NCI-H1436 (cell line): ENCODE measurements at regions not wholly inside any gene's neighbourhood (a gene's known extent, or its start where the extent isn't known, plus 50 kb on each side); places are given as distances from the start of the nearest gene placed in this dataset.
"Not testable (repeated sequence)": the region's sequence is repeated elsewhere in the genome, so short reads cannot be mapped to it uniquely, and the experiment has no call there.

Experiments used
- DNase-seq: peaks from one replicate; lab custom pipeline; 2025; lab: John Stamatoyannopoulos, UW

DNA sequence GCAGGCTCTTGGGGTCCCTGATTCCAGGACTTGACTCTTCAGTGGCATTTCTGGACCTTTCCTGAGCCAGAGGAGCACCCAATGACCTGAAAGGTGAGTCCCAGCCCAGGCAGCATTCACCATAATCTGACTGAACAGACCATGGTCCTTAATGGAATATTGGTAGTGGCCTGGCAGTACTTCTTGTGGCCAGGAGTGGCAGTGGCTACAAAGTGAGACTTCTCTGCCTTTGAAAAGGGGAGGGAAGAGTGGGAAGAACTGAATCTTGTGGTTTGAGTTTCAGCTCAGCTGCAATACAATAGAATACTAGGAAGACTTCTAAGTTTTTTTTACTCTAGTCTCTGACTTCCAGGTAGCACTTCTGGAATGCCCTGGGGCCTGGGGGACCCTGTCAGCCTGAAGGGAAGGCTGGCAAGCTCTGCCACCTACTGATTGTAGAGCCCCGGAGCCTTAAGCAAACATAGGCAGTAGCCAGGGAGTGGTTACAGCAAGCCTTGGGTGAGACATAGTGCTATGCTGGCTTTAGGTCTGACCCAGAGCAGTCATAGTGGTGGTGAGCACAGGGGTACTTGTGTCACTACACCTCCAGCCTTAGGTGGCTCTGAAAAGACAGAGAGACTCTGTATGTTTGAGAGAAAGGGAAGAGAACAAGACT, 674.2 kb upstream of the MANEA start:
- DNase-seq: no peak

- DNase-seq: no peak
Observed at GRCh38 chr6:94899191-94899590, 678.1 kb upstream of the MANEA start.

DNA sequence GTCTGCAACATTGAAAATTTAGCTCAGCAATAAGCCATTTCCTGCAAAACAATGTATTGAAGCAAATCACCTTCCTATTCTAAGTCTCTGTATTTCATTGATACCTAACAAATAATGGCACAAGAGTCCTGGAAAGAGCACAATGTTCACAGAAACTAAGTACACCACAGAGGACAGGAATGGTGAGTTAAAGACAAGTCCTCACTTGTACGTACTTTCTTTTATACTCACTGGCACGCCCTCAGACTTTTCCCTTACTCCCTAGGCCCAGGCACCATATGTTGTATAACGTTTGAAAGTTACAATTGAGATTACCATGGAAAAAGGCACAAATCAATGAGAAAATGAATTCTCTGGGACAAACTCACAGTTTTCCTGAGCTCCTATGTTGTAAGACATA, 683.0 kb upstream of the MANEA start:
- DNase-seq: no peak

GRCh38 chr6:94893327-94893726, 684.0 kb upstream of the MANEA start:
- DNase-seq: no peak

DNA sequence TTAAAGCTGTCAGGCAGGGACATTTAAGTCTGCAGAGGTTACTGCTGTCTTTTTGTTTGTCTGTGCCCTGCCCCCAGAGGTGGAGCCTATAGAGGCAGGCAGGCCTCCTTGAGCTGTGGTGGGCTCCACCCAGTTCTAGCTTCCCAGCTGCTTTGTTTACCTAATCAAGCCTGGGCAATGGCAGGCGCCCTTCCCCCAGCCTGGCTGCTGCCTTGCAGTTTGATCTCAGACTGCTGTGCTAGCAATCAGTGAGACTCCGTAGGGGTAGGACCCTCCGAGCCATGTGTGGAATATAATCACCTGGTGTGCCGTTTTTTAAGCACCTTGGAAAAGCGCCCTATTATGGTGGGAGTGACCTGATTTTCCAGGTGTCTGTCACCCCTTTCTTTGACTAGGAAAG, 703.5 kb upstream of the MANEA start:
- DNase-seq: not testable (repeated sequence)

DNA sequence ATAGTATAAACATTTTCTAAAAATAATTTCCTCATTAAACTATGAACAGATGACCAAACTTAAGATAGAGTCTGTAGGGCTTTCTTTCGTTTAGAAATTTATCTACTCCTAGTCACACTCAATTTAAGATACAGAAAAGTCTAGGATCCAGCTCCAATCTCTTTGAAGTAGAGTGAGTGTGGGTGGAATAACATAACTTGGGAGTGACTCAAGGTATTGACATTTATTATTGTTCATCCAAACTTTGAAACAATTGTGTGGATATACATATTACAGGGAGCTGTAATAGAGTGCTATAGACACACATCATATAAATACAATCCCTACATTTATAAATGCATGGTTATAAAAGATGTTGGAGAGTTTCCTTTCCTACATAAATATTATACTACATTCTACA, 715.2 kb upstream of the MANEA start:
- no peak for DNase-seq

DNA sequence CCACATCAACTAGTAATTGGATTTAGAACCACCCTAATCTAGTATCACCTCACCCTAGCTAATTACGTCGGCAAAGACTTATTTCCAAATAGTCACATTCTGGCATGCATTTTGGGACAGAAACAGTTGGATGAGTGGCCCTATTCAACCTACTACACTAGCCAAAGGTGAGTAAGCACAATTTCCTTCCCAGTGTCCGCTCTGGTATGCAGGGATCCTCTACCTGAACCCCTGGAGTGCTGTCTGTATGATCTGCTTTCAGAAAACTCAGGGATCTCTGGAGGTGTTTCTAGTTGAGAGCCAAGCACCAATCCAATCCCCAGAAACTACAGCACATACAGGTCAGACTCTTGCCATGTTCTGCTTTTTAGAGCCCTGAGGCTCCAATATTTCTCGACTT, 717.4 kb upstream of the MANEA start:
- DNase-seq: no peak

- DNase-seq: not testable (repeated sequence)
Observed at GRCh38 chr6:94856999-94857398, 720.3 kb upstream of the MANEA start.

- DNase-seq: not testable (repeated sequence)
Observed at GRCh38 chr6:94851329-94851728, 726.0 kb upstream of the MANEA start.

DNA sequence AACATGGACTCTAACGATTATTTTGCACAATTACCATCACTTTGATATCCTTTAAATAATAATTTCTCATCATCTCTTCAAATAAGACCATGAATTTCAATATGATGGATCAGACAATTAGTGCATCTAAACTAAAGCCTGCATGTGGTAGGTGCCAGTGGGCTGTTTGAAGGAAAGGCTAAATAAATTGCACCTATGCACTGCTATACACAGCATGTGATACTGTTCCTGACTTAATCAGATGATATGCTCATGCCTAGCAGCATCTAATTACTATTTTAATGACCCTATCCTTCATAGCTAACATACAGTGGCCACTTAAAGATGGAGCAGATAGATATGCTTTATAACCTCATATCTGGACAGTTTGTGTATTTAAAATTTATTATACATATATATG, 731.6 kb upstream of the MANEA start:
- DNase-seq: no peak

GRCh38 chr6:94835264-94835663, 742.1 kb upstream of the MANEA start:
- DNase-seq: no peak

DNA sequence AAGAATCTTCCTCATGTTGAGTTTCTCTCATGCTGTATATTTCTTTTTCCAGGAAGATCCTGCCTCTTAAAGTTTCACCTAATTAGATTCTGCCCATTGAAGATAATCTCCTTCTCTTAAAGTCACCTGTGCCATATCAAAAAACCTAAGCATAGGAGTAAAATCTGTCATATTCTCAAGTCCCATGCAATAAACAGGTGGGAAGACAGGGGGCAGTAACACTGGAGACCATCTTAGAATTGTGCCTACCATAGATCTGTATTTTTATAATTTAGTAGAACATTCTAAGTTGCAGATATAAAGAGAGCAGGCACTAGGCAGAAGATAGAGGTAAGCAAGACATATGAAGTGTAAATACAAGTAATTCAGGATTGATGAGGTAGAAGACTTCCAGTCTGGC, 763.5 kb upstream of the MANEA start:
- DNase-seq: no peak

DNA sequence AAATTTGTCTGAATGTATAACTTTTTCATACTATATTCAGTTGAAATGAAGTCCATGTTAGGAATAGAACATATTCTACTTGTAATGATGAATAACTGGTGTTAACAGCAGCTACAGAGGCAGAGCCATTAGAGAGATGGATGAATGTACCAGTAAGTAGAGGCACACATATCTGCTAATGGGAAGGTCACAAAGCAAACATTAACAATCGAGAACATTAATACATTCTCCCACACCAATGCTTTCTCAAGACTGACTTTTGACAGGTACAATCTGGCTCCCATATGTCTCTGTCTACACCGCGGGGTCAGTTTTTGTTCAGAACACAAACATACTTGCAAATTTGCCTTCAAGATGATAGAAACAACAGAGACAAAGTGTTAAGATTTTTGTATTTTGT, 776.0 kb upstream of the MANEA start:
- DNase-seq: no peak

- DNase-seq: no peak
Observed at GRCh38 chr6:94785514-94785913, 791.8 kb upstream of the MANEA start.

DNA sequence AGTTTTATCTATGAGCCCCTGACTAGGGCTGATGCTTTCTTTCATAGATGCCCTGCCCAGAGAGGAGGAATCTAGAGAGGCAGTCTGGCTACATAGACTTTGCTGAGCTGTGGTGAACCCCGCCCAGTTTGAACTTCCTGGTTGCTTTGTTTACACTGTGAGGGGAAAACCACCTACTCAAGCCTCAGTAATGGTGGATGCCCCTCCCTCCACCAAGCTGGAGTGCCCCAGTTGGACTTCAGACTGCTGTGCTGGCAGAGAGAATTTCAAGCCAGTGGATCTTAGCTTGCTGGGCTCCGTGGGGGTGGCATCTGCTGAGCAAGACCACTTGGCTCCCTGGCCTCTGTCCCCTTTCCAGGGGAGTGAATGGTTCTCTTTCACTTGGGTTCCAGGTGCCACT, 792.3 kb upstream of the MANEA start:
- not testable (repeated sequence) for DNase-seq

DNA sequence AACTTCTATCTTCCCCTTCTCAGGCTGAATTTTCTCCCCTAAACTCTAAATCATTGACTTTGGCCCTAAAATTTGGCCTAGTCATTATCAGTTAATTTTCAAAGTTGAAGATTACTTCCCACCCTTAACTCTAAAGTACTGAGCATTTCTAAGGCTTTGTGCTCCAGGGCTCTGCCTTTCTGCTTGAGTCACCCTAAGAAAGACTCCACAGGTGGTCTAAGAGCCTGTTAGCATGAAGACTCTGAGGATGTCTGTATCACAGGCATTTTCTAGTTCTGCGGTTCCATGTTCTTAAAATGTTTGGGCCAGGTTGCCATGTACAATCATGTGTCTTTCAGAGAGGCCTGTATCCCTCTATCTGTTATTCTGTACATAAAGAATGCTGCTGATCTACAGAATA, 808.1 kb upstream of the MANEA start:
- DNase-seq: no peak

GRCh38 chr6:94751641-94752329, 825.5 kb upstream of the MANEA start:
- no peak for DNase-seq

- DNase-seq: no peak
Observed at GRCh38 chr6:94736236-94736635, 841.1 kb upstream of the MANEA start.

DNA sequence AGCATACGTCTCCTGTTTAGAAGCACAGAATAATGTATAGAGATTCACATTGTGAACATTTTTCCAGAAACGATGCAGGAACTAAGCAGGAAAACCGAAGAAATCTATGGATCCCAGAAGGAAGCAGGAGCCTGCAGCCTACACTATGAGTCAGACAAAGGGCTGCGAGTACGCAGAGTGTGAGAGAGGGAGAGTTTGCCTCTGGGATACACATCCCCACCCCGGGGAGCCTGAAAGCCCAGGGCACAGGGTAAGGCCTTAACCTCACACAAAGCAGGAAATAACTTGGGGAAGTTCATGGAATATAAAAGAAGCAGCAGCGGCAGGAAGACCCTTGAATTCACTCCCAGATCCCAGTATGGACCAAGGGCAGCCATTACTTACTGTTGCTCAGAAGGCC, 842.1 kb upstream of the MANEA start:
- no peak for DNase-seq

DNA sequence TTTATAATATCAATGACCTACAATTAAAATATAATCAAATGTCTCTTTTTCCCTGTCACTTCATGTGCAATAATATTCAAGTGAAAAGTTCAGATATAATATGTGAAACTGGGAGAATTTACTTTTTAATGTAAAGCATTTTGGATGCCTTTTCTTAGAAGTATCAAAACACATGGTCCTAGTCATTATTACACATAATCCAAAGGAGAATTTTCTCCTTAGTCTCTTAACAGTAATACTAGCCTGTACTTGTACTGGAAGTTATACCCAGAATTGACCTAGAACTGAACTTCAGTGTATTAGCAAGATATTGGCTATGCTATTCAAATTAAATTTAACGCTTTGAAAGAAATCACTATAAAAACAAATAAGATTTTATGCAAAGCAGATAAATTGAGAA, 842.6 kb upstream of the MANEA start:
- no peak for DNase-seq

DNA sequence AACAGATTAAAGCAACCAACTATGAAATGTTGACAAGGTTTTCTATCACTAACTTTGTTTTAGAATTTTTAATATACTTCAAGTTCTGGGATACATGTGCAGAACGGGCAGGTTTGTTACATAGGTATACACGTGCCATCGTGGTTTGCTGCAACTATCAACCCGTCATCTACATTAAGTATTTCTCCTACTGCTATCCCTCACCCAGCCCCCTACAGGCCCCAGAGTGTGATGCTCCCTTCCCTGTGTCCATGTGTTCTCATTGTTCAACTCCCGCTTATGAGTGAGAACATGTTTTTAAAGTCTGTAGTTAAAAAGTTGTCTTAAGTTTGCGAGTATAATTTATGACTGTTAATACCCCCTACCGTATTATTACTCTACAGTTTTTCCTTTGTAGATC, 844.3 kb upstream of the MANEA start:
- no peak for DNase-seq

- DNase-seq: no peak
Observed at GRCh38 chr6:94727710-94728109, 849.6 kb upstream of the MANEA start.

- DNase-seq: no peak
Observed at GRCh38 chr6:94721459-94721858, 855.9 kb upstream of the MANEA start.

DNA sequence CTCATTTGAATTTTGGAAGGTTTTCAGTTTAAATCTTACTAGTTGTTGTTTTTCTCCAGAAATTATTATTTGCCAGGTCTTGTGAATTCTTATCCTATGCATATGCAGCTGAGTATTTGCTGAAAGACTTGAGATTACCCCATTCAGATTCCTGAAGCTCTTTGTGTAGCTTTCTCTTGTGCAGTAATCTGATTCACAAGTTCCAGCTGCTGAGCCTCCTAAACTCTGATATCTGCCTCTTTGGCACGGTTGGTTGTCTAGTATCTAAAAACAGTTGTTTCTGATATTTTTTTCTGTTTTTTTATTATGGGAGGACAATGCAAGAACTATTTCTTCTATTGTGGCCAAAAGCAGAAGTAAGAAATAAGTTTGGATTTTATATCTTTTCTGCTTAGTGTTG, 863.9 kb upstream of the MANEA start:
- DNase-seq: no peak
